Kidney (tissue), 13 donors: ENCODE measurements at regions not wholly inside any gene's neighbourhood (a gene's known extent, or its start where the extent isn't known, plus 50 kb on each side); places are given as distances from the start of the nearest gene placed in this dataset.

Experiments
- DNase-seq, 5 donors: peaks; one replicate each; pipeline ENCODE4 v3.0.0-alpha.2; 2013 to 2020
- FAIRE-seq: peaks from 2 replicates; lab custom pipeline; 2012; peaks lifted over from hg19 to GRCh38; lab: Jason Lieb, UNC
- H3K27ac ChIP-seq, 2 donors: one replicate each; pipeline ENCODE4 v1.7.0; 2013; ENCODE audit warnings: low read depth in 2 of 2, low read length in 2 of 2, inconsistent platforms in 1 of 2
- H3K27me3 ChIP-seq: one replicate; pipeline ENCODE4 v1.7.1; 2013; ENCODE audit warnings: low read length, inconsistent platforms; ENCODE audit not compliant: control insufficient read depth, insufficient read depth
- H3K36me3 ChIP-seq, 3 donors: one replicate each; pipeline versions ENCODE4 v1.7.0 to v1.7.1; 2013; ENCODE audit warnings: low read length in 3 of 3, control low read depth in 1 of 3, inconsistent platforms in 1 of 3; ENCODE audit not compliant: insufficient read depth in 3 of 3, control insufficient read depth in 2 of 3
- H3K4me1 ChIP-seq, 3 donors: one replicate each; pipeline versions ENCODE4 v1.7.0 to v1.7.1; 2013; ENCODE audit warnings: low read length in 3 of 3, inconsistent platforms in 1 of 3, low read depth in 1 of 3; ENCODE audit not compliant: control insufficient read depth in 2 of 3, insufficient read depth in 2 of 3
- H3K4me3 ChIP-seq, 3 donors: one replicate each; pipeline versions ENCODE4 v1.7.0 to v1.8.1; 2013; ENCODE audit warnings: low read length in 3 of 3, control low read depth in 1 of 3, inconsistent platforms in 1 of 3
- H3K9ac ChIP-seq, 3 donors: one replicate each; pipeline versions ENCODE4 v1.7.0 to v1.7.1; 2013; ENCODE audit warnings: low read length in 3 of 3, control low read depth in 1 of 3, inconsistent platforms in 1 of 3
- H3K9me3 ChIP-seq, 3 donors: one replicate each; pipeline versions ENCODE4 v1.7.0 to v1.7.1; 2013; ENCODE audit warnings: low read length in 3 of 3, control low read depth in 1 of 3, inconsistent platforms in 1 of 3; ENCODE audit not compliant: control insufficient read depth in 2 of 3, insufficient read depth in 1 of 3
- intact Hi-C: fragments of 100-400 bp; cut with DNase I; formaldehyde crosslinking; loops from one replicate; pipeline ENCODE4 v1.11.1; 2022
- TF ChIP-seq, protein P1 (sequence below): IDR thresholded peaks from 3 replicates; pipeline ENCODE4 v1.5.1; 2012; ENCODE audit warnings: mild to moderate bottlenecking, moderate library complexity, borderline replicate concordance; ENCODE audit not compliant: insufficient read depth; ENCODE audit errors: extremely low read depth
- donor health status: control.
- donor health status: control.
- donor health status: control.
- donor health status: control.
- donor health status: control.
- donor health status: DM: yes; HTN: yes; CAD: no.
- donor health status: Normal renal cell carcinoma (clear cell type).

DNA sequence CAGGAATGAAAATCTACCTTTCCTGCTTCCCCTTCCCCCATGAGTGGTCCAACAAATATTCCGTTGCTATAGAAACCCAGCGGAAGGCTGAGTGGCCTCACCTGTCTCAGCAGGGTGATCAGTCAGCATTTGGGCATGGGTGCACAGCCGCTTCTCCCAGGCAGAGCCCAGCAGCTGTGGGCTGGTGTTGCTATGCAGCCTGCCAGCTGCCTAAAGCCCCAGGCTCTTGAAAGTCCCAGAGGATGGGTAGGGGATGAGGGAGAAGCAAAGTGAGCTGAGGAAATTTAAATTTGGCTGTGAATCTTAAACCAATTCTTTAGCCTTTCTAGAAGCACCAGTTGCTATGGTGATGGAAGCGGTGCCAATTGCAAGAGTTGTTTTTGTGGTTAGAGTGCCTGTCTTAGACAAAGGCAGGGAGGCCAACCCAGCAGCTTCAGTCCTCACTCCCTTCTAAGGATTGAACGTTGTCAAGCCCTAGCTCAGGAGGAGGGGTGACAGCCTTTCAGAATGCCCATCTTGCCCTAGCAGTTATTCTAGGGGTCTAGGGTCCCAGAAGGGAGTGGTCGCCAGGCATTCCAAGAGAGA is 151.5 kb upstream of the PITX1 start:
- Histone ChIP-seq H3K4me3 (no peak overlapping the region), H3K9me3 (no peaks in the 10 kb centered on the region), H3K4me1 (no peaks in the 10 kb centered on the region), H3K27ac (no peak overlapping the region), H3K36me3 (no peaks in the 10 kb centered on the region), H3K9ac (no peak overlapping the region), H3K27me3 (peaks cover 3% of the 10 kb centered on the region)
- intact Hi-C loops: no loop called here
- no peak for FAIRE-seq
- TF ChIP-seq, protein P1, sequence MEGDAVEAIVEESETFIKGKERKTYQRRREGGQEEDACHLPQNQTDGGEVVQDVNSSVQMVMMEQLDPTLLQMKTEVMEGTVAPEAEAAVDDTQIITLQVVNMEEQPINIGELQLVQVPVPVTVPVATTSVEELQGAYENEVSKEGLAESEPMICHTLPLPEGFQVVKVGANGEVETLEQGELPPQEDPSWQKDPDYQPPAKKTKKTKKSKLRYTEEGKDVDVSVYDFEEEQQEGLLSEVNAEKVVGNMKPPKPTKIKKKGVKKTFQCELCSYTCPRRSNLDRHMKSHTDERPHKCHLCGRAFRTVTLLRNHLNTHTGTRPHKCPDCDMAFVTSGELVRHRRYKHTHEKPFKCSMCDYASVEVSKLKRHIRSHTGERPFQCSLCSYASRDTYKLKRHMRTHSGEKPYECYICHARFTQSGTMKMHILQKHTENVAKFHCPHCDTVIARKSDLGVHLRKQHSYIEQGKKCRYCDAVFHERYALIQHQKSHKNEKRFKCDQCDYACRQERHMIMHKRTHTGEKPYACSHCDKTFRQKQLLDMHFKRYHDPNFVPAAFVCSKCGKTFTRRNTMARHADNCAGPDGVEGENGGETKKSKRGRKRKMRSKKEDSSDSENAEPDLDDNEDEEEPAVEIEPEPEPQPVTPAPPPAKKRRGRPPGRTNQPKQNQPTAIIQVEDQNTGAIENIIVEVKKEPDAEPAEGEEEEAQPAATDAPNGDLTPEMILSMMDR: no peak
- DNase-seq: no peak

DNA sequence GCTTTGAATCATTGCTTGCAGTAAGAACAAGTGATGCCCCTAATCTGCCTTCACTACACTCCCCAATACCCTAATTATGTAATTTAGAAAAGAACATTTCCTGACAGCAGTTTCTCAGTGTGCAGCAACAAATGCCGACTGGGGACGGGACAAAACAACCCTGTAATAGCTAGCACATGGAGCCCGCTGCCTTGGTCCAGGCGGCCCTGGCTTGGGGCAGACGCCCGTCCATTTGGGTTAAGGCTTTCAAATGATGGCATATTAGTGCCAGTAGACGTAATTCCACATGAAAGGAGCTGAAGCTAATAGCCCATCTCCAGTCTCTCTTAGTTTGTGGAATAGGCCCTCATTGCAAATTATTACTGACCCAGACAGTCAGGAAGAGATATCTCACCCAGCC is 150.6 kb upstream of the PITX1 start:
- no peaks in the 10 kb centered on the region for H3K9me3 ChIP-seq
- intact Hi-C loops: no loop called here
- H3K36me3 ChIP-seq: no peaks in the 10 kb centered on the region
- peaks cover 3% of the 10 kb centered on the region for H3K27me3 ChIP-seq
- H3K4me1 ChIP-seq: no peaks in the 10 kb centered on the region
- H3K4me3 ChIP-seq: no peak overlapping the region
- no peak overlapping the region for H3K27ac ChIP-seq
- TF ChIP-seq, protein P1: no peak
- DNase-seq (no peak), FAIRE-seq (no peak)
- H3K9ac ChIP-seq: no peak overlapping the region

DNA sequence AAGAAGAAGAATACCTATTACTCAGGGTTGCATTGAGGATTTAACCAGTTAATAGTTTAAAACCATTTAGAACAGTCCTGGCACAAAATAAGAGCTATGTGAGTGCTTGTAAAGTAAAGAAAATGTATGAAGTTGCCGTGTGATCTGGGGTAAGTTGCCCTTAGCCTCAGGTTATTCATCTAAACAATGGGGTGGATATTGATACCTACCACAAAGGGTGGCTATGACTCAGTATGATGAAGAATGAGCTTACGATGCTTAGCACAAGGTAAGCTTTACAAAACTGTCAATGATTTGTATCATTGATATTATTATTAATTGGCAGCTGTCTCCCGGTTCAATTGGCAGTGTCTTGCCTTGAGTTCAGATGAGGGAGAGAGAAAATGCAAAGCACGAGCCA is 149.4 kb upstream of the PITX1 start:
- H3K9ac ChIP-seq: no peak overlapping the region
- H3K27ac ChIP-seq: no peak overlapping the region
- FAIRE-seq (no peak), DNase-seq (no peak)
- H3K27me3 ChIP-seq: peaks cover 3% of the 10 kb centered on the region
- H3K9me3 ChIP-seq: no peaks in the 10 kb centered on the region
- no peaks in the 10 kb centered on the region for H3K36me3 ChIP-seq
- H3K4me3 ChIP-seq: no peak overlapping the region
- no peaks in the 10 kb centered on the region for H3K4me1 ChIP-seq
- intact Hi-C loops: no loop called here
- TF ChIP-seq, protein P1: no peak

DNA sequence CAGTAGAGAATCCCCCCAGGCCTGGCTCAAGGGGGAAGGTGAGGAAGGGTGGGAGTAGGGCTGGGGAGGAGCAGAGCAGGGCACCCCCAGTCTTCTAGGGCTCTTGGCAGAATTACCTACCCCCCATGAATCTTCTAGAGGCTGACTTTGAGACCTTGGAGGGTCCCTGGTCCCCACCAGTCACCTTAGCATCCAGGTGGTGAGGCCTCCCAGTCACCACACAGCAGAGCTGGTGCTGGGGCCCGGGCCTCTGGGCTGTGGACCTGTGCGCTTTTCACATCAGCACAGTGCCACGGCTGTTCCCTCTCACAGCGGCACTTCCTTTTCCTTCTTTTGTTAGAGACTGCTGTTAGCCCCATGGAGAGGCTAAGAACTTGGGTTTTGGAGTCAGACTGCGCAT is 148.6 kb upstream of the PITX1 start:
- FAIRE-seq (no peak), DNase-seq (no peak)
- Histone ChIP-seq H3K36me3 (no peaks in the 10 kb centered on the region), H3K27ac (no peak overlapping the region), H3K27me3 (no peaks in the 10 kb centered on the region), H3K9ac (no peak overlapping the region), H3K9me3 (no peaks in the 10 kb centered on the region), H3K4me3 (no peak overlapping the region), H3K4me1 (no peaks in the 10 kb centered on the region)
- intact Hi-C loops: no loop called here
- TF ChIP-seq, protein P1: no peak
